T-helper 1 cell treated with Interleukin-12 subunit alpha and Interleukin-12 subunit beta and Interleukin-4 antibody, amounts not matched to agents 30 μg/mL and 1 μg/mL, for 36 hours (primary cell): ENCODE measurements at regions not wholly inside any gene's neighbourhood (a gene's known extent, or its start where the extent isn't known, plus 50 kb on each side); places are given as distances from the start of the nearest gene placed in this dataset.

Experiments
- H3K27ac Mint-ChIP-seq: one replicate; pipeline ENCODE4 v1.8.0; 2021; ENCODE audit warnings: mild to moderate bottlenecking, mixed read lengths
- H3K27me3 Mint-ChIP-seq: one replicate; pipeline ENCODE4 v1.8.0; 2021; ENCODE audit warnings: low read depth, mixed read lengths
- H3K36me3 Mint-ChIP-seq: one replicate; pipeline ENCODE4 v1.8.0; 2021; ENCODE audit warnings: low read depth, mixed read lengths
- H3K4me1 Mint-ChIP-seq: one replicate; pipeline ENCODE4 v1.8.0; 2021; ENCODE audit warnings: low read depth, mixed read lengths
- H3K4me3 Mint-ChIP-seq: one replicate; pipeline ENCODE4 v1.8.0; 2021; ENCODE audit warnings: mild to moderate bottlenecking, moderate library complexity, mixed read lengths
- H3K9me3 Mint-ChIP-seq: one replicate; pipeline ENCODE4 v1.8.0; 2021; ENCODE audit warnings: mixed read lengths

- no peaks in the 10 kb centered on the region for H3K4me1 Mint-ChIP-seq
- peaks cover 1% of the 10 kb centered on the region for H3K36me3 Mint-ChIP-seq
- H3K4me3 Mint-ChIP-seq, result no peak overlapping the region
- H3K27ac Mint-ChIP-seq, result no peak overlapping the region
- H3K27me3 Mint-ChIP-seq, result peaks cover 5% of the 10 kb centered on the region
- H3K9me3 Mint-ChIP-seq, result no peaks in the 10 kb centered on the region
These were observed 54.2 kb upstream of the ANKRD1 start for GRCh38 chr10:90975096-90975495.

- no peaks in the 10 kb centered on the region for H3K4me1 Mint-ChIP-seq
- H3K27ac Mint-ChIP-seq, result no peak overlapping the region
- no peak overlapping the region for H3K4me3 Mint-ChIP-seq
- peaks cover 5% of the 10 kb centered on the region for H3K27me3 Mint-ChIP-seq
- H3K9me3 Mint-ChIP-seq, result no peaks in the 10 kb centered on the region
- peaks cover 1% of the 10 kb centered on the region for H3K36me3 Mint-ChIP-seq
These were observed 56.4 kb upstream of the ANKRD1 start for GRCh38 chr10:90977162-90977854.

- peaks cover 1% of the 10 kb centered on the region for H3K36me3 Mint-ChIP-seq
- H3K27ac Mint-ChIP-seq, result no peak overlapping the region
- no peaks in the 10 kb centered on the region for H3K9me3 Mint-ChIP-seq
- no peak overlapping the region for H3K4me3 Mint-ChIP-seq
- peaks cover 5% of the 10 kb centered on the region for H3K27me3 Mint-ChIP-seq
- no peaks in the 10 kb centered on the region for H3K4me1 Mint-ChIP-seq
These were observed 57.1 kb upstream of the ANKRD1 start for GRCh38 chr10:90977855-90978486.

- no peaks in the 10 kb centered on the region for H3K9me3 Mint-ChIP-seq
- H3K36me3 Mint-ChIP-seq, result no peaks in the 10 kb centered on the region
- no peak overlapping the region for H3K4me3 Mint-ChIP-seq
- H3K27ac Mint-ChIP-seq, result no peak overlapping the region
- H3K4me1 Mint-ChIP-seq, result no peaks in the 10 kb centered on the region
- H3K27me3 Mint-ChIP-seq, result no peaks in the 10 kb centered on the region
These were observed 61.6 kb upstream of the ANKRD1 start for GRCh38 chr10:90982406-90983008.

GRCh38 chr10:90983914-90984549 is 63.1 kb upstream of the ANKRD1 start:
- H3K4me1 Mint-ChIP-seq, result no peaks in the 10 kb centered on the region
- H3K36me3 Mint-ChIP-seq, result no peaks in the 10 kb centered on the region
- no peaks in the 10 kb centered on the region for H3K9me3 Mint-ChIP-seq
- no peak overlapping the region for H3K27ac Mint-ChIP-seq
- no peak overlapping the region for H3K4me3 Mint-ChIP-seq
- H3K27me3 Mint-ChIP-seq, result no peaks in the 10 kb centered on the region

- Mint-ChIP-seq H3K27ac (no peak overlapping the region), H3K9me3 (no peaks in the 10 kb centered on the region), H3K27me3 (no peaks in the 10 kb centered on the region), H3K4me1 (no peaks in the 10 kb centered on the region), H3K4me3 (no peak overlapping the region), H3K36me3 (no peaks in the 10 kb centered on the region)
These were observed 64.0 kb upstream of the ANKRD1 start for GRCh38 chr10:90984898-90985297.

GRCh38 chr10:90985321-90985933 is 64.5 kb upstream of the ANKRD1 start:
- no peaks in the 10 kb centered on the region for H3K4me1 Mint-ChIP-seq
- H3K9me3 Mint-ChIP-seq, result no peaks in the 10 kb centered on the region
- H3K4me3 Mint-ChIP-seq, result no peak overlapping the region
- H3K27me3 Mint-ChIP-seq, result no peaks in the 10 kb centered on the region
- H3K36me3 Mint-ChIP-seq, result no peaks in the 10 kb centered on the region
- H3K27ac Mint-ChIP-seq, result no peak overlapping the region

- Mint-ChIP-seq H3K36me3 (no peaks in the 10 kb centered on the region), H3K27ac (no peak overlapping the region), H3K9me3 (no peaks in the 10 kb centered on the region), H3K4me3 (no peak overlapping the region), H3K4me1 (no peaks in the 10 kb centered on the region), H3K27me3 (no peaks in the 10 kb centered on the region)
These were observed 65.4 kb upstream of the ANKRD1 start for GRCh38 chr10:90986136-90986760.

GRCh38 chr10:90986870-90987269 is 66.0 kb upstream of the ANKRD1 start:
- Mint-ChIP-seq H3K4me3 (no peak overlapping the region), H3K9me3 (no peaks in the 10 kb centered on the region), H3K27ac (no peak overlapping the region), H3K27me3 (no peaks in the 10 kb centered on the region), H3K4me1 (no peaks in the 10 kb centered on the region), H3K36me3 (no peaks in the 10 kb centered on the region)

GRCh38 chr10:90987383-90987782 is 66.5 kb upstream of the ANKRD1 start:
- Mint-ChIP-seq H3K4me1 (no peaks in the 10 kb centered on the region), H3K27me3 (no peaks in the 10 kb centered on the region), H3K9me3 (no peaks in the 10 kb centered on the region), H3K27ac (no peak overlapping the region), H3K4me3 (no peak overlapping the region), H3K36me3 (no peaks in the 10 kb centered on the region)

- H3K4me1 Mint-ChIP-seq, result no peaks in the 10 kb centered on the region
These were observed 67.1 kb upstream of the ANKRD1 start for GRCh38 chr10:90988024-90988423.

GRCh38 chr10:90988802-90989201 is 67.9 kb upstream of the ANKRD1 start:
- Mint-ChIP-seq H3K9me3 (no peaks in the 10 kb centered on the region), H3K27ac (no peak overlapping the region), H3K4me1 (no peaks in the 10 kb centered on the region), H3K4me3 (no peak overlapping the region), H3K27me3 (peaks cover 4% of the 10 kb centered on the region), H3K36me3 (no peaks in the 10 kb centered on the region)

More at GRCh38 chr10:90988024-90988423, 67.1 kb upstream of the ANKRD1 start:
- no peak overlapping the region for H3K4me3 Mint-ChIP-seq
- H3K9me3 Mint-ChIP-seq, result no peaks in the 10 kb centered on the region
- no peaks in the 10 kb centered on the region for H3K36me3 Mint-ChIP-seq
- no peak overlapping the region for H3K27ac Mint-ChIP-seq
- H3K27me3 Mint-ChIP-seq, result peaks cover 2% of the 10 kb centered on the region

- Mint-ChIP-seq H3K36me3 (no peaks in the 10 kb centered on the region), H3K27ac (no peak overlapping the region), H3K4me3 (no peak overlapping the region), H3K27me3 (peaks cover 5% of the 10 kb centered on the region), H3K4me1 (no peaks in the 10 kb centered on the region), H3K9me3 (no peaks in the 10 kb centered on the region)
These were observed 68.5 kb upstream of the ANKRD1 start for GRCh38 chr10:90989378-90989777.

- Mint-ChIP-seq H3K27ac (no peak overlapping the region), H3K27me3 (peaks cover 9% of the 10 kb centered on the region), H3K4me3 (no peak overlapping the region), H3K36me3 (no peaks in the 10 kb centered on the region), H3K4me1 (no peaks in the 10 kb centered on the region), H3K9me3 (no peaks in the 10 kb centered on the region)
These were observed 71.6 kb upstream of the ANKRD1 start for GRCh38 chr10:90992462-90992861.
